GM19395 (cell line): ENCODE measurements at regions not wholly inside any gene's neighbourhood (a gene's known extent, or its start where the extent isn't known, plus 50 kb on each side); places are given as distances from the start of the nearest gene placed in this dataset.

Experiments
- ATAC-seq: cut with Tn5 transposase; IDR thresholded peaks from one replicate; pipeline ENCODE4 v1.9.1; 2021; ENCODE audit warnings: mild to moderate bottlenecking, moderate library complexity; ENCODE audit not compliant: unreplicated experiment

- no peak for ATAC-seq
Measured at GRCh38 chr2:158009399-158009798, 92.3 kb upstream of the UPP2 start.

DNA sequence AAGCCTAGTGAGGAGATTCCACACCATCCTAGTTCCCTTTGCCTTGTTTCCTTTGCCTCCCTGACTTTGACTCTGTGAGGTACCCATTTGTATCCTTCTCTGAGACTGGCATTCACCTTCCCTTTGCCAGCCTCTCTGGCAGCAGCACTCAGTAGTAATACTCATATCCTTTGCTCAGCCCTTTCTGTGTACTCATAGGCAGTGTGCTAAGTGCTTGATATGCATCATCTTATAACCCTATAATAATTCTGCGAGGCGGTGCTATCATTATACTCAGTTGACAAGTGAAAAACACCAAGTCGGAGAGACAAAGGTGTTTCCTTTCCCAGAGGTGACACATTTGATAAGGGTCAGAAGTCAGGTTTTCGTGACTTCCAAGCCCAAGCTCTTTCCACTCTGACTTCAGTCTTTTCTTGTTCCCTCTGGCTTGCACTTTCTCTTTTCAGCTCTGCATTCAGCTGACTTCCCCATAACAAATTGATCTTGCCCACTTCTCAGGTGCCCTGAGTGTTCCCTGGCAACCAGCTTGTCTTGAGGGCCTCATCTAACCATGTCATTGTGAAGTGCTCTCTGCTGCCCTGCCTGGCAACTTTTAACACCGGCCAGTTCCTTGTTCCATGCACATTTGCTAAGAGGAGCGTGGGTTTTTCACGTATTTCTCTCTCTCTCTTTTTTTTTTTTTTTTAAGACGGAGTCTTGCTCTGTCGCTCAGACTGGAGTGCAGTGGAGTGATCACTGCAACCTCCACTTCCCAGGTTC, 94.5 kb upstream of the UPP2 start:
- ATAC-seq: no peak

DNA sequence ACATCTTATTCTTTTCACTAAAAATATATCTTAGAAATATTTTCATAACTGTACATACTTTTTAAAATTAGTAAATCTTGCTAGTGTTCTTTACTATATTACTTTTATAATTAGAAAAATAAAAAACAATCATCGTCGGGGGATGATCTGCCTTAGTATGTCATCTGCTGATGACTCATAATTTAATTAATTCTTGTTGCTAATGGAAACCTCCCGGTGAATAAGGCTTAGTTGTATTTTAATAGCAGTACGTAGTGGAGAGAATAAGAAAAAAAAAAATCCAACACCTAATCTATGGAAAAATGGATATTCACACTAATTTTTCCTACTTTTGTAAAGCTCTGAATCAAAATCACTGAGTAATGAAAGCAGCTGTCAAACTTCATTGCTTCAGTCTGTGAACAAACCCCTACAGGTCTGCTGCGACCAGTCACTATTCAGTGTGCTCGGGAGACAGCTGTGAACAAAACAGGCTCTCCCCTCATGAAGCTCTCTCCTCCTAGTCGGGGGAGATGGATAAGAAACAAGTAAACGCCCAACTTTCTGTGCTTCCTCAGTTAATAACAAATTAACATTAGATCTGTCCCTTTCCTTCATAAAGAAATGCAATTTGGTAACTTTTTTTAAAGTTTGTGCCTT, 97.4 kb upstream of the UPP2 start:
- no peak for ATAC-seq

DNA sequence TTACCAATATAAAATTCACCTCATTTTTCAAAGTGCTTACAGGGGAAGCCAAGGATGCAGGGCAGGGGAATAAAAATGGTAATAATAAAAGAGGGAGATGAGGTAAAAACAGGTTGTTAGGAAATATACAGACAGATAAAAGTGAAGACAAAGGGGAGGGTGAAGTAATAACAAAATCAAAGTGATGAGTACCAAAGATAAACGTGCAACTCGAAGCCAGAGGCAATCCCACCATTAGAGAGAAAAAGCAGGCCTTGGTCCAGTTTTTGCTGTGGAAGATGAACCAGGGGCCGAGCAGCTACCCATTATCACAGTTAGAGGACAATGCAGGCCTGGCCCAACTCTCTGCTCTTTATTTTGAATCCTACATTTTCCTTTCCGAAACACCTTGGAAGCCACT, 99.6 kb upstream of the UPP2 start:
- no peak for ATAC-seq

DNA sequence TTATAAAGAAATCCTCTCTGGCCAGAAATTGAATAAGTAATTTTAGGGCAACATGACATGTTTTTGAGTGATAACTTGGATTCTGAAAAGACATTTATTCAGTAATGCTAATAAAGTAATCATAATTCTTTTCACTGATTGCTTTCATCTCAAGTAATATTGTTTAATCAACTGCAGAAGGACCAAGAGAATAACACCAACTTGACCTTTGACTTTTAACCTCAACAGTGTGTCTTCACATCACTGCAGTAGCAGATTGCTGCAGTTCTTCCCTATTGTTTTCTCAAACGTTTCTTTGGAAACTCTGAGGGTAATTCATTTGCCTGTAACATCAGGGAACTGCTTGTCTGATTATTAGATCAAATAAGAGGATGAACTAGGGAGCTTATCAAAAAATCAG, 104.9 kb upstream of the UPP2 start:
- ATAC-seq: no peak

- ATAC-seq: no peak
Measured at GRCh38 chr2:157995117-157995516, 106.6 kb upstream of the UPP2 start.

DNA sequence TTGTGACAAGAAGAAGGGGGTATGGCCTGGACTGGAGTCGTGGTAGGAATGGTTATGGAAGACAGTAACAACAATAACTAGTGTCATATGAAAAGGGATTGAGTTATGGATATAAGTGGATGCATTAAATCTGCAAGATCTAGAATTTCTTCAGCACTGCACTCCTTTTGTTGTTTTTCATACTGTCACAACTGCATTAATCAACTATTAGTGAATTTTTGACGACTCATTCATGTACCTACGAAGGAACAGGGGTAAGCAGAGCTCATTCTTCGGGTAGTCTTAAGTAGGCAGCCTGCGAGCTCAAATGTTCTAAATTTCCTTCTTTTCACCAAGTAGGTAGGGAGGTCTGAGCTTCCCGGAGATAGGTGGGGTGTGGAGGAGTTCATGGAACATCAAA, 109.7 kb upstream of the UPP2 start:
- no peak for ATAC-seq

DNA sequence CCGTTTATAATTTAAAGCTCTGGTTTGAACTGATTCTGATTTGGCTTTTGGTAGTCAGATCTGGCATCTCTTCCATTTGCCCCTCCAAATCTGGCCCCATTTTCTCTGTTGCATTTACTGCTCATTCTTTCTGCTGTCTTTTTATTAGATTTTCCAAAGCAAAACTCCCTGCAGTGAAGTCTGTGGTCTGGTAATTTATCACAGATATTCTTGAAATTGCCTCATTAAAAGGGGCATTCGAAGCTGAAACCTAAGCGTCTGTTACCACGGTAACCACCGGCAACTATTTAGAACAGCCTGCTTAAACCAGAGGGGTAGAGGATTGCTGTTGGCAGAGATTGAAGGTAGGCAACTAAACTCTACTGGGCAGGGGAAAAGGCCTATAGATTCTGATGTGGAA, 111.5 kb upstream of the UPP2 start:
- ATAC-seq: no peak

GRCh38 chr2:157989227-157989626, 112.4 kb upstream of the UPP2 start:
- ATAC-seq: no peak

DNA sequence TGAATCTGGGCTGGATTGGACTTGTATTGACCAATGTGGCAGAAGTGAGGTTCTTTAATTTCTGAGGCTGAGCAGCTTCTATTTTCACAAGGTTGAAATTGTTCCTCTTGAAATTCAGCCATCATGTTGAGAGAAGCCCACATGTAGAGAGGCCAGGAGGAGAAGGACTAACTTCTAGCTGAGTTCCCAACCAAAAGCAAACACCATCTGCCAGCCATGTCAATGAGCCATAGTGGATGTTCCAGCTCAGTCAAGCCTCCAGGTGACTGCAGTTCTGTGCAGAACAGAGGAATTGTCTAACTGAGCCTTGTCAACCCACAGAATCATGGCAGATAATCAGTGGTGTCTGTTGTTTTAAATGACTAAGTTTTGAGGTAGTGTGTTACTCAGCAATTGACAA, 110.6 kb upstream of the ACVR1 start:
- no peak for ATAC-seq

- ATAC-seq: no peak
Measured at GRCh38 chr2:157984866-157985265, 108.7 kb upstream of the ACVR1 start.

DNA sequence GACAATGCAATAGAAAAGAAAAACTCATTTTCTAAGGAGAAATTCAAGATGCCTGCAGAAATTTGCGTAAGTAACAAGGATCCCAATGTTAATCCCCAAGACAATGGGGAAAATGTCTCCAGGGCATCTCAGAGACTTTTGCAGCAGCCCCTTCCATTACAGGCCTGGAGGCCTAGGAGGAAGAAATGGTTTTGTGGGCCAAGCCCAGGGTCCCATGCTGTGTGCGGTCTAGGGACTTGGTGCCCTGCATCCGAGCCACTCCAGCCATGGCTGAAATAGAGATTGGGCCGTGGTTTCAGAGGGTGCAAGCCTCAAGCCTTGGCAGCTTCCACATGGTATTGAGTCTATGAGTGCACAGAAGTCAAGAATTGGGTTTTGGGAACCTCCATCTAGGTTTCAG, 103.9 kb upstream of the ACVR1 start:
- no peak for ATAC-seq

- no peak for ATAC-seq
Measured at GRCh38 chr2:157971702-157972101, 95.6 kb upstream of the ACVR1 start.

DNA sequence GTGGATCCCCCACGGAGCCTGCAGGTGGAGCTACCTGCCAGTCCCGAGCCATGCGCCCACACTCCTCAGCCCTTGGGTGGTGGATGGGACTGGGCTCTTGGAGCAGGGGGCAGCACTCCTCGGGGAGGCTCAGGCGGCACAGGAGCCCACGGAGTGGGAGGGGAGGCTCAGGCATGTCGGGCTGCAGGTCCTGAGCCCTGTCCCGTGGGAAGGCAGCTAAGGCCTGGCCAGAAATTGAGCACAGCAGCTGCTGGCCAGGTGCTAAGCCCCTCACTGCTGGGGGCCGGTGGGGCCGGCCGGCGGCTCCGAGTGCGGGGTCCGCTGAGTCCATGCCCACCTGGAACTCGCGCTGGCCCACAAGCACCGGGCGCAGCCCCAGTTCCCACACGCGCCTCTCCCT, 91.7 kb upstream of the ACVR1 start:
- ATAC-seq: no peak

DNA sequence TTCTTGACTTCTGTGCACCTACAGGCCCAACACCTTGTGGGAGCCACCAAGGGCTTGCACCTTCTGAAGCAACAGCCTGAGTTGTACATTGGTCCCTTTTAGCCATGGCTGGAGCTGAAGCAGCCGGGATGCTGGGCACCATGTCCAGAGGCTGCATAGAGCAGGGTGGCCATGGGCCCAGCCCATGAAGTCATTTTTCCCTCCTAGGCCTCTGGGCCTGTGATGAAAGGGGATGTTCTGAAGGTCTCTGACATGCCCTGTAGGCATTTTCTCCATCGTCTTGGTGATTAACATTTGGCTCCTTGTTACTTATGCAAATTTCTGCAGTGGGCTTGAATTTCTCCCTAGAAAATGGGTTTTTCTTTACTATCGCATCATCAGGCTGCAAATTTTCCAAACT, 83.1 kb upstream of the ACVR1 start:
- ATAC-seq: no peak

GRCh38 chr2:157957596-157957995, 81.5 kb upstream of the ACVR1 start:
- ATAC-seq: no peak

- ATAC-seq: no peak
Measured at GRCh38 chr2:157952558-157952957, 76.4 kb upstream of the ACVR1 start.

DNA sequence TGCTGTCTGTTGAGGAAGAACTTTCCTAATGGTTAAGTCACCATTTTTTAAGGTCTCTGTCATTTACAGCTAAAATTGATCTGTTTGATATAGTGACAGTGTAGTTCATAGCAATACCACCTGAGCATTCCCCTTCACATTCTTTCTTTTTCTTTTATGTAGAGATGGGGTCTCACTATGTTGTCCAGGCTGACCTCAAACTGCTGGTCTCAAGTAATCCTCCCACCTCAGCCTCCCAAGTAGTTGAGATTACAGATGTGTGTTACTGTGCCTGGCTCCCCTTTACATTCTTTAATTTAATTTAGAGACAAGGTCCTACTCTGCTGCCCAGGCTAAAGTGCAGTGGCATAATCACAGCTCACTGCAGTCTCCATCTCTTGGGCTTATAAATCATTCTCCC, 72.7 kb upstream of the ACVR1 start:
- no peak for ATAC-seq

- no peak for ATAC-seq
Measured at GRCh38 chr2:157946919-157947557, 70.9 kb upstream of the ACVR1 start.

DNA sequence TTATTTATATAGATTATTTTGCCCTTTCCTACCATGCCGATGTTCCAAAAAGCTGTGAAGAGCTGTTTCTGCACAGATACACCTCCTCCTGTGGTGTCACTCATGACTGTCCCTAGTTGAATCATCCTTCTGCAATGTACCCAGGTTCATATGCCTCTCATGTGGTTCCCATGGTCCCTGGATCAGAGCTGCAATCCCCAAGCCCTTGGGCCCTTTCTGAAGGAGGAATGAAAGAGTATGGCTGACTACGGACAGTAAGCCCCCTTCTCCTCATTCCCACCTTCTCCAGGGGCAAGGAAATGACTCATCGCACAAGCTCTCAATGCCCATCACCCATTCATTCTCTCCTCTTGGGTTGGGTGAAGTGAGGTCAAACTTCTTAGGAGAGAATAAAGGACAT, 63.9 kb upstream of the ACVR1 start:
- ATAC-seq: no peak

DNA sequence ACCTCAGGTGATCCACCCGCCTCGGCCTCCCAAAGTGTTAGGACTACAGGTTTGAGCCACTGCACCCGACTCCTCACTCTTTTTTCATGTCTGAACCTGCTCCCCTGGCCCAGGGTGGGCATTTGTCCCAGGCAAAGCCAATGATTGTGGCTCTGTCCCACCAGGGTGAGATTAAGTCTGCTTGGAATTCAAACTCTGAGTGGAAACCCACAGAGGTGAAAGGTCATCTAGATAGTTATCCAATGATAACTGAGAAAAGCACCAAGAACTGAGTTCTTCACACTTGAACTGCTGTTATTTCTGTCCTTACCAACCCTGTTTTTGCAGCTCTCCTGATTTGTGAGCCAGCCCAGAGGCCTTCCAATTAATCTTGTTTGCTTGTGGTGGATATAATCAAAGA, 62.4 kb upstream of the ACVR1 start:
- no peak for ATAC-seq

- no peak for ATAC-seq
Measured at GRCh38 chr2:157936406-157936805, 60.3 kb upstream of the ACVR1 start.
